SU-DHL-6 (cell line): ENCODE measurements at regions not wholly inside any gene's neighbourhood (a gene's known extent, or its start where the extent isn't known, plus 50 kb on each side); places are given as distances from the start of the nearest gene placed in this dataset.

ENCODE experiments used
- CTCF ChIP-seq: fragments of 200-600 bp; sonication (generic); IDR thresholded peaks from one replicate; pipeline ENCODE4 v1.5.1; 2017; ENCODE audit warnings: antibody characterized with exemption, mild to moderate bottlenecking, low read length, moderate library complexity; ENCODE audit not compliant: insufficient read depth, poor library complexity, severe bottlenecking
- EZH2phosphoT487 ChIP-seq: fragments of 200-600 bp; sonication (generic), shearing (Covaris generic); conservative IDR thresholded peaks from 2 replicates; pipeline ENCODE4 v1.6.1; 2018; ENCODE audit warnings: mild to moderate bottlenecking, antibody characterized with exemption, low read length, moderate library complexity, mixed read lengths

- no peak for TF ChIP-seq CTCF
- no peak for TF ChIP-seq EZH2phosphoT487
Measured at GRCh38 chr2:133740500-133740899, 172.2 kb upstream of the NCKAP5 start.
